Ovary (tissue), 3 donors: ENCODE measurements at regions not wholly inside any gene's neighbourhood (a gene's known extent, or its start where the extent isn't known, plus 50 kb on each side); places are given as distances from the start of the nearest gene placed in this dataset.

Experiments used
- POLR2A ChIP-seq: fragments of 450-650 bp; IDR thresholded peaks from one replicate; pipeline ENCODE4 v1.6.1; 2017; ENCODE audit warnings: antibody characterized with exemption, mild to moderate bottlenecking, moderate library complexity
- TF ChIP-seq, protein P1 (sequence below), 3 donors: fragments of 450-650 bp in 2 of 3; fragments of 200-600 bp in 1 of 3; IDR thresholded peaks; one replicate each; pipeline versions ENCODE4 v1.5.1 to v1.8.0; 2016 to 2022; ENCODE audit warnings: antibody characterized with exemption in 3 of 3, mild to moderate bottlenecking in 1 of 3
- donor health status: DM: no; HTN: no; CAD: no.

DNA sequence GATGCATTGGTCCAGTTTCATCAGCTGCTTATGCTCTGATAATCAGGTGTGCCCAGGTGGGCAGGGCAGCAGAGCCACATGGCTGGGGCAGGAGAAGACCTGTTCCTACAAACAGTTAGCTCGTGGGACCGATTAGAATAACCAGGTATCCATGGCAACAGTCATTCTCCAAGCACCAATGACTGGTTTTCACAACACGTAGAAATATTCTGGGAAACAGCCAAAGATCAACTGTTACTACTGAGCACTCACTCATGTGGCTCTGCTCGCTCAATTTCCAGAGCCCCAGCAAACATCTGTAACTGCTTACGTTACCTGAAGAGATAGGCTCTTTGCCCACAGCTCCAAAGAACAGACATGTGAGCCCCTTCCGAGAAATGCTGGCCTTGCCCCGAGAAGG, 302.0 kb downstream of the AGTPBP1 start:
- TF ChIP-seq, protein P1, sequence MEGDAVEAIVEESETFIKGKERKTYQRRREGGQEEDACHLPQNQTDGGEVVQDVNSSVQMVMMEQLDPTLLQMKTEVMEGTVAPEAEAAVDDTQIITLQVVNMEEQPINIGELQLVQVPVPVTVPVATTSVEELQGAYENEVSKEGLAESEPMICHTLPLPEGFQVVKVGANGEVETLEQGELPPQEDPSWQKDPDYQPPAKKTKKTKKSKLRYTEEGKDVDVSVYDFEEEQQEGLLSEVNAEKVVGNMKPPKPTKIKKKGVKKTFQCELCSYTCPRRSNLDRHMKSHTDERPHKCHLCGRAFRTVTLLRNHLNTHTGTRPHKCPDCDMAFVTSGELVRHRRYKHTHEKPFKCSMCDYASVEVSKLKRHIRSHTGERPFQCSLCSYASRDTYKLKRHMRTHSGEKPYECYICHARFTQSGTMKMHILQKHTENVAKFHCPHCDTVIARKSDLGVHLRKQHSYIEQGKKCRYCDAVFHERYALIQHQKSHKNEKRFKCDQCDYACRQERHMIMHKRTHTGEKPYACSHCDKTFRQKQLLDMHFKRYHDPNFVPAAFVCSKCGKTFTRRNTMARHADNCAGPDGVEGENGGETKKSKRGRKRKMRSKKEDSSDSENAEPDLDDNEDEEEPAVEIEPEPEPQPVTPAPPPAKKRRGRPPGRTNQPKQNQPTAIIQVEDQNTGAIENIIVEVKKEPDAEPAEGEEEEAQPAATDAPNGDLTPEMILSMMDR (IDR thresholded peaks at IDR 0.05), result no peak
- TF ChIP-seq POLR2A, result no peak
